GM12873 (cell line): ENCODE measurements at regions not wholly inside any gene's neighbourhood (a gene's known extent, or its start where the extent isn't known, plus 50 kb on each side); places are given as distances from the start of the nearest gene placed in this dataset.

ENCODE experiments used
- CTCF ChIP-seq: IDR thresholded peaks from 2 replicates; pipeline ENCODE4 v1.5.1; 2012; ENCODE audit warnings: low read depth, mild to moderate bottlenecking, moderate library complexity, low read length, control low read depth; ENCODE audit not compliant: insufficient read depth; ENCODE audit errors: missing control alignments

GRCh38 chr5:96327722-96328121 is 105.3 kb downstream of the PCSK1 start:
- peak; percentile 3 for TF ChIP-seq CTCF

GRCh38 chr5:96326902-96327301 is 106.1 kb downstream of the PCSK1 start:
- TF ChIP-seq CTCF, result no peak

GRCh38 chr5:96324708-96325107 is 108.3 kb downstream of the PCSK1 start:
- no peak for TF ChIP-seq CTCF

- no peak for TF ChIP-seq CTCF
These were observed 110.2 kb downstream of the PCSK1 start for GRCh38 chr5:96322865-96323264.

GRCh38 chr5:96322217-96322616 is 110.8 kb downstream of the PCSK1 start:
- no peak for TF ChIP-seq CTCF

GRCh38 chr5:96321345-96321744 is 111.7 kb downstream of the PCSK1 start:
- TF ChIP-seq CTCF, result no peak

GRCh38 chr5:96320797-96321196 is 112.3 kb downstream of the PCSK1 start:
- no peak for TF ChIP-seq CTCF
